Midbrain (tissue), 1 donor: ENCODE measurements at regions not wholly inside any gene's neighbourhood (a gene's known extent, or its start where the extent isn't known, plus 50 kb on each side); places are given as distances from the start of the nearest gene placed in this dataset.

Source experiments
- DNase-seq: peaks from one replicate; lab custom pipeline; 2025; lab: John Stamatoyannopoulos, UW

DNA sequence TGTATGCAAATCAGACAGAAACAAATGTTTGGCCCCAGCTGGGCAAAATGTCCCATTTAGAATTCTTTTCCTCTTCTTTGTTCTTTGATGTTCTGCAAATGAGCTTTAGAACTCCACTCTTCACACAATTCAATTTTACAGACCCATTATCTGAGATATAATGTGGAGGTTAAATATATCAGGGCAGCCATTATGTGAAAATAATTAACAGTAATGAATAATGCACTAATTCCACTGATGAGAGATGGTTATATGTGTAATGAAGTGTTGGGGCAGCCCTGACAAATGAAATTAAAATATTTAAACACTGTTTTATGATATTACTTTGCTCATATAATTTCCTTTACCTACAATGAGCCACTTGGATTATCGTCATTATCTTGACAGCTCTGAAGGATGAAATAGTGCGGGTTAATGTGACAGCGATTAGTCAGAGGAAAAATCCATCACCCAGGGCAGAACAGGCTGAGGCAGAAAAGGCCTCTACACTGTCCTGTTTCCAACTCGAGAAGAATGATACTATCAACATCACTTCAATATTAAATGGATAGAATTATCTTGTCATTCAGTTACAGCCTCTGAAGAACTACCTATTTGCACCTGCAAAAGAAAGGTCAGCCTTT lies 321.1 kb downstream of the RBM26 start:
- no peak for DNase-seq

DNA sequence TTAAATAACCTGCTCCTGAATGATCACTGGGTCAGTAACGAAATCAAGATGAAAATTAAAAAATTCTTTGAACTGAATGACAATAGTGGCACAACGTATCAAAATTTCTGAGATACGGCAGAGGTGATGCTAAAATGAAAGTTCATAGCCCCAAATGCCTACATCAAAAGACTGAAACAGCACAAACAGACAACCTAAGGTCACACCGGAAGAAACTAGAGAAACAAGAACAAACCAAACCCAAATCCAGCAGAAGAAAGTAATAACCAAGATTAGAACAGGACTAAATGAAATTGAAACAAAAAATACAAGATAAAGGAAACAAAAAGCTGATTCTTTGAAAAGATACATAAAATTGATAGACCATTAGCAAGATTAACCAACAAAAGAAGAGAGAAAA lies 324.1 kb downstream of the RBM26 start:
- DNase-seq, result no peak

- no peak for DNase-seq
Observed at GRCh38 chr13:79079351-79079839, 326.7 kb downstream of the RBM26 start.

DNA sequence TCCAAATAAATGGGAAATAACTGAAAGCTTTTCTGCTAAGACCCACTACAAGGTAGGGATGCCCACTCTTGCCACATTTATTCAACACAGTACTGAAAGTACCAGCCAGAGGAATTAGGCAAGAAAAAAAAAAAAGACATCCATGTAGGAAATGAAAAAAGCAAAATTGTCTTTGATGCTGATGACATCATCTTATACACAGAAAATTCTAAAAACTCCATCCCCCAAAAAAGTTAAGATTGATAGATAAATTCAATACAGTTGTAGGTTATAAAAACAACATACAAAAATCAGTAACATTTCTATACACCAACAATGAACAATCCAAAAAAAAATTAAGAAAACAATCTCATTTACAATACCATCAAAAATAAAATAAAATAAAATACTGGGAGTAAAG lies 330.4 kb downstream of the RBM26 start:
- no peak for DNase-seq

DNA sequence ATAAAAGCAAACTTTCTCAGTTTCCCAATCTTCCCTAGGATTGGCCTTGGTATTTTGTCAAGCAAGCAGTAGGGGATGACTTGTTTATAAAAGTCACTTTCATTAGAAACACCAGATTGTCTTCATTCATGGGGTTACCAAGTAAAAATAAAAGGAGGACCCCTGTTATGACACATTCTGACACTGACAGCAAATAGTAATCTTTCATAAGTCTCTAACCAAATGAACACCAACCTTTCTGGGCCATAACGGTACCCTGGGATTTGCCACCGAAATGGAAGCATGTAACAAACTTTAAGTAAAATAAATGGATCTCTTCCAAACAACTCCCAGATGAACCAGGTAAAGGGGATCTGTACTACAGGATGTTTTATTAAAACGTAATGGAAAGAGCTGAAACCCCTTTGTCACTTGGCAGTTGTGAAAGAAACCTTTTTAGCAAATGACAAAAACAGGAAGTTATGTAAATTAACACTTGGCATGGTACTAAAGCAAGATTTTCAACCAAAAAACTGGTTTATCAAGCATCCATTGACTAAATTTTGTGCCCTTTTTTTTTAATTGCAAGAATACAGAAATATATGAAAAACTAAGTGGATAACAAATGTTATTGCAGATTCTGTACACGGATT lies 335.6 kb downstream of the RBM26 start:
- no peak for DNase-seq

GRCh38 chr13:79062291-79062690 lies 343.8 kb downstream of the RBM26 start:
- DNase-seq, result no peak

DNA sequence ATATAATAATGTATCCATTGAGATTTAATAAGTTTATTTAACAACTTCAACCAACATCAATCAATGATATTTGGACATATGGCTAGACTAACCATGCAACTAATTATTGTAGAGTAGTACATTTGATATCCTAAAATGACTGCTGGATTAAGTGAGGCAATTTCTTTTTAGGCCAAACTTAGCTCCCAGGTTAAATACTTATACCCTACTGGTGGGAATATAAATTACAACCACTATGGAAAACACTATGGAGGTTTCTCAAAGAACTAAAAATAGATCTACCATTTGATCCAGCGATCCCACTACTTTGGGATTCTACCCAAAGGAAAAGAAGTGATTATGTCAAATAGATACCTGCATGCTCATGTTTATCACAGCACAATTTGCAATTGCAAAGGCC lies 345.8 kb downstream of the RBM26 start:
- no peak for DNase-seq

DNA sequence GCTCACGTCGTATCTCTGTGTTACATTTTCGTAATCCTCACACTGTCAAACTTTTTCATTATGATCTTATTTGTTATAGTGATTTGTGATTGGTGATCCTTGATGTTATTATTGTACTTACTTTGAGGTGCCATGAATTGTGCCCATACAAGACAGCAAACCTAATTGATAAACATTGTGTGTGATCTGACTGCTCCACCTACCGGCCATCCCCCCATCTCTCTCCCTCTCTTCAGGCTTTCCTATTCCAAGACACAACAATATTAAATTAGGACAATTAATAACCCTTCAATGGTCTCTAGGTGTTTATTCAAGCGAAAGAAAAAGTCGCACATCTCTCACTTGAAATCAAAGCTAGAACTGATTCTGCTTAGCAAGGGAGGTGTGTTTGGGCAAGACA lies 349.3 kb downstream of the RBM26 start:
- DNase-seq, result no peak

- no peak for DNase-seq
Observed at GRCh38 chr13:79051472-79051871, 354.6 kb downstream of the RBM26 start.

GRCh38 chr13:79044415-79044814 lies 361.6 kb downstream of the RBM26 start:
- no peak for DNase-seq

DNA sequence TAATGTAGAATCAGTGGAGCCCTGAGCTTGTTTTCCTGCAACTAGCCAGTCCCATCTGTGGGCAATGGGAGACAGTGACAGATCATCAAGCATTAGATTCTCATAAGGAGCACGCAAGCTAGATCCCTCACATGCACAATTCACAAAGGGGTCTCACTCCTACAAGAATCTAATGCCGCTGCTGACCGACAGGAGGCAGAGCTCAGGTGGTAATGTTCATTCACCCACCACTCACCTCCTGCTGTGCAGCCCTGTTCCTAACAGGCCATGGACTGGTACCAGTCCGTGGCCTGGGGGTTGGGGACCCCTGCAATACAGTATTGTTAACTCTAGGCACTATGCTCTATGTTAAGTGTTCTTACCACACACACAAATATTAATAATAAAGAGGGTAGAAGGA lies 362.8 kb downstream of the RBM26 start:
- no peak for DNase-seq

DNA sequence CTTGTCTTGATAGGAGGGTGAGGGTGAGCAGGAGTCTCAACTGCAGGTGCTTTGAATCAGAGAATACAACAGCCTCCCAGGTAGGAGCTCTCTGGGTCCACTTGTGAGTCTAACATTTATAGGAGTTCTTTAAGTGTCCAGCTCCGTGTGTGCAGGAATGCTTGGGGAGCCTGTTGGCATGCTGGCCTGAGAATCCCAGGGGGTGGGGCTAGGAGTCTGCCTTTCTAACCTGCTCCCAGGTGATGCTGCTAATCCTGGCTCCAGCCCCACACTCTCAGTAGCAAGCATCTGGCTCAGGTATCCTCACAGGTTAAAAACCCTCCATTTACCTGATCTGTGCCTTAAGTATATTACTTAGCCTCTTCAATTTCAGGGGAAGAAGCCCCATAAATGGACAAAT lies 368.9 kb downstream of the RBM26 start:
- no peak for DNase-seq

DNA sequence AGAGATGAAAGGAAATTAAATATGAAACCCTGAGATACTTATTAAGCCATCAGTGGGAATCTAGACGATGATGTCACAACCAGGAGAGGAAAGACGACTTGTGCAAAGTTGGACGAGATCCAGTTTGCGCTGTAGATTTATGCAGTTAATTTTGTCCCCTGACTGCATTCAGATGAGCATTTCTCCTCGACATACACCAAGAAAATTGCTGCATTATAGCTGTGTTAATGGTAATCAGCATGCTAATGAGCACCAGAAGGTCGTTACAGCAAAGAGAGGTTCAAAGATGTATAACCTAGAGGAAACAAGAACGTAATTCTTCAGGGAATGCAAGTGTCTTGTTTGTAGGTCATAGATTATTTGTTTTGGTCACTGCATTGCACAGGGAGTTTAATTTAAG lies 371.7 kb downstream of the RBM26 start:
- DNase-seq, result no peak

GRCh38 chr13:79030513-79030912 lies 371.6 kb upstream of the OBI1 start:
- DNase-seq, result no peak

- DNase-seq, result no peak
Observed at GRCh38 chr13:79018166-79018565, 359.2 kb upstream of the OBI1 start.

DNA sequence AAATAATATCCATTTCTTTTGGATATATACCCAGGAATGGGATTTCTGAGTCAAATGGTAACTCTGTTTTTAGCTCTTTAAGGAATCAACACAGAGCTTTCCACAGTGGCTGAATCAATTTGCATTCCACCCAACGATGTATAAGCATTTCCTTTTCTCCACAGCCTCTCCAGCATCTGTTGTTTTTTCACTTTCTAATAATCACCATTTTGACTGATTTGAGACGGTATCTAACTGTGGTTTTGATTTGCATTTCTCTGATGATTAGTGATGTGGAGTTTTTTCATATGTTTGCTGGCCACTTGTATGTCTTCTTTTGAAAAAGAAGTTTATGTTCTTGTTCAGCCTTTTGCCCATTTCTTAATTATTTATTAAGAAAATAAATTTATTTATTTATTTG lies 352.2 kb upstream of the OBI1 start:
- no peak for DNase-seq

- DNase-seq, result no peak
Observed at GRCh38 chr13:79003989-79004898, 345.3 kb upstream of the OBI1 start.

DNA sequence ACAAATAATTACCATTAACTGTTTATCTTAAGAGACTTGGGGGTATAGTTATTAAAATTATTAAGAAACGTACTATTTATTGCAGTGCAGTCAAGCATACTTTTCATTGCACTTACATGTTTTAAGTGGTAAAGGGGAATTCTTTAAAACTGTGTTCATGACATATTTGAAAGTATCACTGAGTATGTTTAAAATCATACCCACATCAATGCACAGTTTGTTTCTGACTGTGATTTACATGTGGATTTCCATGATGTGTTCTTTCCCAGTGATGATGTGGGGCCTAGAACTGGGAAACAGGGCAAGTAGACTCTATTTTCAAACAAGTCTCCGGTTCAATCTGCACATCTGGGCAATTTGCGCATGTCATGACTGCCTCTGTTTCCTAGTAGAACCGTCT lies 340.5 kb upstream of the OBI1 start:
- no peak for DNase-seq

DNA sequence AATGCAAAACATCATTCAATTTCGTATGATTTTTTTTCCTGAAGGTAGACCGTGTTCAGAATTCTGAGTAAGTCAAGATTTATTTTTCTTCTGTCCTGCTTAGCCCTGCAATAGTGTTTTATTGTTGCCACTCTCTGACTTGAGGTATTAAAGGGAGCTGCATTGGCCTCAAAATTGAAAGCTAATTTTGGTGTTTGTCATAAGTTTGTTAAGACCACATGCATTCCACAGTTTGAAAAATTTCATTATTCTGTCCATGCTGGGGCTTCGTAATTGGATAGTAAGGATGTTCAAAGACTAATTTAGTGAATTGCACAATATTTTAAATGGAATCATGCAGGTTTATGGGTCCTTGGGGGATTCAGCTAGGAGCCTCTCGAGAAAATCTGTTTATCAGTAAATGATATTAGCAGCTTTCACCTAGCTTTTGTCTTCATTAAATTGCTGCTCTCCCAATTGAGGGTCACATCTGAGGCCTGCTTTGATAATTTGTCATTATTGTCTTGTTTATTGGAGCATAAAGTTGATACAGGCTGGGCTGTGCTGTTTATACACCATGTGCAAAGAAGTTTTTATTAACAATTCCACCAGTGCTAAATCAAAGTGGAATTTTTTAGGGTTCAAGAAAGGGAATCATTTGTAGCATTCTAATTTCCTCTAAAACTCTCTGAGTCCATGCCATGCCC lies 339.8 kb upstream of the OBI1 start:
- no peak for DNase-seq

- DNase-seq, result no peak
Observed at GRCh38 chr13:78997902-78998629, 339.1 kb upstream of the OBI1 start.

DNA sequence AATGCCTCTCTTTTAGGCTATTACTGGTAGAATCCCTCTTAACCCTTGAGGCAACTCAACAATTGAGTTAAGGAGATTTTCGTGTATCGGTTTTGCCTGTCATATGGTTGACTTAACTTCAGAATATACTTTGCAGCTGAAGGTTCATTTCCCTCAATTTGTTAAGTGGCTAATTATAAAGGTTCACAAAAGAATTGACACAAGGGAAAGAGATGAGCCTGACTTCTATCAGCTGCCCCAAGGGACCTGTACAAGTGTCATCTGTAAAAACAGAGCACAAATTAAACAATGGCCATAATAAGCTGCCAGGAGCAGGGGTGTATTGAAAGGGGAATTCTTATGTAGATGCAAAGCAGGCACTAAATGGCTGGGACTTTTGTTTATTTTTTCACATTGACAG lies 334.8 kb upstream of the OBI1 start:
- DNase-seq, result no peak

DNA sequence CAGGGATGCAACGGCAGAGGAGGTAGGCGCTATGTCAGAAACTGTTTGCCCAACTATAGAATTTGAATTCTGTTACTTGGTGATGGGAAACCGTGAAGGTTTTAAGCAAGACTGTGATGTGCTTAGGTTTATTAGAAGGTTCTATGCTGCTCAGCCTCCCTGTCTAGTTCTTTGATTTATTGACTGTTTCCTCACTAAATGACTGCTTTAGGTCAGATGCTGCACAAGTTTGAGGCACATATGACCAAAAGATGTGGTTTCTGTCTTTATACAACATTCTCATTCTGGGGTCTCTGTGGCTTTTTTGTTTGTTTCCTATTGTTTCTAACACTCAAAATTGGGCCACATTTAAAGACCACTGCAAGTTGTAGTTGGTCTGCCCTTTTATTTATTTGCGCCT lies 323.0 kb upstream of the OBI1 start:
- DNase-seq, result no peak
